ENCODE measurements at regions not wholly inside any gene's neighbourhood (a gene's known extent, or its start where the extent isn't known, plus 50 kb on each side); places are given as distances from the start of the nearest gene placed in this dataset.

DNA sequence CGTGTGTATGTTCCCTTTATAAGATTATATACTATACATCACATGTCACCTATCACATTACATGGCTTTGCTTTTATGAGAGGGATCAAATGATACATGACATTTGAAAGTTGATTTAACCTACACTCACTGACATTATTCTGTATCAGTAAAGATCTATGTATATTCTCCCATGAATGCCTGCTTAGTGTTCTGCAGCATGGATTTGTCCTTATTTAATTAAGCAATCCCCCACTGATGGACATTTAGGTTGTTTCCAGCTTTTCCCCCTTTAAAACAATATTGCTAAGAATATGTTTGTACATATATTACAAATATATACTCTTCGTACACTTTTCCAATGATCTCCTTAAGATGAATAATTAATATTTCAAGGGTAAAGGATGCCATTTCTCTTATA, 297.4 kb downstream of the TFAP2C start:
- no peak for DNase-seq
- in situ Hi-C loops (cut with HindIII; ENCODE audit: low pct_ligation_motif_present, low pct_unique_long_range_greater_than_20kb, low sequenced_read_pairs): no loop called here

DNA sequence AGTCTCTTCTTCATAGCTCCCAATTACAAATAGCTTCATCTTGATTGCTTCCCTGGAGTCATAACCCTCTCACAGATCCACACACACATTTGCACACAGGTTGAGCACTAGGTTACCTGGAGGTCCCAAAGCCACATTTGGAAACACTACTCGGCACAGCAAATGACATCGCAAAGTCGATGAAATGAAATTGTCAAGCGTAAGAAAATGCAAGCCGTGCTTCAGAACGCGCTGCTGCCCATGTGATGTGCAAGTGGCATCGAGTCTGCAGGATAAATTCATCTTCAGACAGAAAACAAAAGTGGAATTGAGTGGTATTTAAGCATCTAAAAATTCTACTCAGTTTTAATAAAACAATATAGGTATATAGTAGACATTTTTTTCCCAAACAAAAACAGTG, 298.0 kb downstream of the TFAP2C start:
- DNase-seq: no peak
- in situ Hi-C loops (cut with HindIII; ENCODE audit: low pct_ligation_motif_present, low pct_unique_long_range_greater_than_20kb, low sequenced_read_pairs): no loop called here

DNA sequence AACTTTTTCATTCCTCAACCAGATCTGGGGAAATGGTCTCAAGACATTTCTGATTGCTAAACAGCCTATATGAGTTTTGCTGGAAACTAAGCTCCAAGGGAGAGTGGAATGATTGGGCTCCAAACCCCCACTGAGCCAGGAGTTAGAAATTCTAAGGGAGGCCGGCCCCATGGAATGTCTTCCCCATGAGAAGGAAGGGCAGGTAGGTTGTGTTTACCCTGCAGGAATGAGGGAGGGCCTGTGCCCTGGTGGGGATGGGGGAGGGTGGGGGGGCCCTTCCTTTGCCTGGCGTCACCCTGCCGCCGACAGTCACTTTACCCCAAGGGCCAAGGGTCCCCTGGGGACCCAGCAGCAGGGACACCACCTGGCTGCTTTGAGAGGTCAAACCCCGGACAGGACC, 298.9 kb downstream of the TFAP2C start:
- in situ Hi-C loops (cut with HindIII; ENCODE audit: low pct_ligation_motif_present, low pct_unique_long_range_greater_than_20kb, low sequenced_read_pairs): no loop called here

GRCh38 chr20:56929606-56930005, 300.5 kb downstream of the TFAP2C start:
- DNase-seq: no peak
- in situ Hi-C loops (cut with HindIII; ENCODE audit: low pct_ligation_motif_present, low pct_unique_long_range_greater_than_20kb, low sequenced_read_pairs): no loop called here

More for the DNA sequence above, 298.9 kb downstream of the TFAP2C start:
- no peak for DNase-seq

- no peak for DNase-seq
- in situ Hi-C loops (cut with HindIII; ENCODE audit: low pct_ligation_motif_present, low pct_unique_long_range_greater_than_20kb, low sequenced_read_pairs): no loop called here
Measured at GRCh38 chr20:56930876-56931275, 301.8 kb downstream of the TFAP2C start.

- in situ Hi-C loops (cut with HindIII; ENCODE audit: low pct_ligation_motif_present, low pct_unique_long_range_greater_than_20kb, low sequenced_read_pairs): no loop called here
- no peak for DNase-seq
Measured at GRCh38 chr20:56932575-56933330, 303.6 kb downstream of the TFAP2C start.

DNA sequence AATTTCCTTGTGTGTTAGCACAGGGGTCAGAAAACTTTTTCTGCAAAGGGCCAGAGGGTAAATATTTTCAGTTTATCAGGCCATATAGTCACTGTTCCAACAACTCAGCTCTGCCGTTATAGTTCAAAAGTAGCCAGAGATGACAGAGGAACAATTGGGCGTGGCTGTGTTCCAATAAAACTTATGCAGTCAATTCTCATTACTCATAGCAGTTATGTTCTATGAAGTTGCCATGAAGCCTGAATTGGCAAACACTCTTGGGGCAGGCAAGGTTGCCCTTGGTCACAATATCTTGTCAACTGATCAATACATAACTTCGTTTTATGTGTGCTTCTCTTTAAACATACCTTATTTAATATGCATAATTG, 304.2 kb downstream of the TFAP2C start:
- no peak for DNase-seq
- in situ Hi-C loops (cut with HindIII; ENCODE audit: low pct_ligation_motif_present, low pct_unique_long_range_greater_than_20kb, low sequenced_read_pairs): no loop called here

DNA sequence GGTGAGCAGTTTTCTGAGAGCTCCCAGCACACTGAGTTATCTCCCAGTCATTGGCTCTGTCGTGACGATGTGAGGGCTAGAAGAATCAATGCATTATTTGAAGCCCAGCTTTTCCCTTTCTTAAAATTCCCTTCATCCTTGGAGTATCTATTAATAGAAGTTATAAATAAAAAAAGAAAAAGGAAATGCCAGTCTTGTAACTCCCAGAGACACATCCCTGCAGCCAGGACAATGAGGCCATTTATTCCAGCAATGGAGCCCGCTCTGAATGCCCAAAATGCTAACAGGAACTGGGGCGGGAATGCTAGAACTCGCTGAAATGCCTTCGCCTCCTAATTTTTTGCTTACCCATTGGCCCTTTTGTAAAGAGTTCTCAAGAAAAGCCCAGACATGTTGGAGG, 305.8 kb downstream of the TFAP2C start:
- DNase-seq: no peak
- in situ Hi-C loops (cut with HindIII; ENCODE audit: low pct_ligation_motif_present, low pct_unique_long_range_greater_than_20kb, low sequenced_read_pairs): no loop called here

GRCh38 chr20:56940466-56940865, 311.4 kb downstream of the TFAP2C start:
- in situ Hi-C loops (cut with HindIII; ENCODE audit: low pct_ligation_motif_present, low pct_unique_long_range_greater_than_20kb, low sequenced_read_pairs): no loop called here
- DNase-seq: no peak

DNA sequence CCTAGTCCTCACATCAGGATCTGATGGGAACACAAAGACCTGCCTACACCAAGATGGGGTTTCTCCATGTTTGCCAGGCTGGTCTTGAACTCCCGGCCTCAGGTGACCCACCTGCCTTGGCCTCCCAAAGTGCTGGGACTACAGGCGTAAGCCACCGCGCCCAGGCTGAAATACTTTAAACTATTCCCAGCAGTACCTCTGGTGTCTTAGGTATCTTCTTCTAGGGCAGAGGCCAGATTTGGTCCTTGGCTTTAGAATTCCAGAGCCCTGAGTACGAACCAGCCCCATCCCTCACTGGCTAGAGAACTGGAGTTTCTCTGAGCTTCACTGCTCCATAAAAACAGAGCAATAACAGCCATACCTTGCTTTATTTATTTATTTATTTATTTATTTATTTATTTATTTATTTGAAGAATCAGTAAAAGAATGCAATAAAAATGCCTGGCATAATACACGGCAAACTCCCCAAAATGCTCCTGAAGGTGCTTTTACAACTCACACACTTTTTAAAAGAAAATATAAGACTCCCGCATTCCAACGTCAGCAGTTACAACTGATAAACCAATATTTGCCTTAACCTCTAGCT, 312.1 kb downstream of the TFAP2C start:
- in situ Hi-C loops (cut with HindIII; ENCODE audit: low pct_ligation_motif_present, low pct_unique_long_range_greater_than_20kb, low sequenced_read_pairs): no loop called here
- DNase-seq: no peak

GRCh38 chr20:56943946-56944945, 315.1 kb downstream of the TFAP2C start:
- DNase-seq: no peak
- in situ Hi-C loops (cut with HindIII; ENCODE audit: low pct_ligation_motif_present, low pct_unique_long_range_greater_than_20kb, low sequenced_read_pairs): no loop called here

DNA sequence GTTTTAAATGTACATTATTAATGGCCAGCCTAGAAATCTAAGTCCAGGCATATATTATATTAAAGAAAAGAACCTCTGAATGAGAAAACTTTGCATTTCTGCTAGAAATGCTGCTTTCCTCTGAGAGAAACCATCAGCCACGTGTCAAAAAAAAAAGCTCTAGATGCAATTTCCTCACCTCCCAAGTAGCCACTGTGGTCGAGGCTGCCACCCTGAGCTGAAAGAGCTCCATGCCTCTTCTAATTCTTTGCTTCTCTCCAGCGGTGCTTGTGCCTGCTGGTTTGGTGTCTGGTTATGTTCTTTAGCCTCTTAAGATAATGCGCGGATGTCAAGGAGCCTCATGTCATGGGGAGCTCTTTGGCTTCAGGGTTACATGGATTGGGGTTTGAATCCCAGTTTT, 316.0 kb downstream of the TFAP2C start:
- no peak for DNase-seq
- in situ Hi-C loops (cut with HindIII; ENCODE audit: low pct_ligation_motif_present, low pct_unique_long_range_greater_than_20kb, low sequenced_read_pairs): no loop called here

DNA sequence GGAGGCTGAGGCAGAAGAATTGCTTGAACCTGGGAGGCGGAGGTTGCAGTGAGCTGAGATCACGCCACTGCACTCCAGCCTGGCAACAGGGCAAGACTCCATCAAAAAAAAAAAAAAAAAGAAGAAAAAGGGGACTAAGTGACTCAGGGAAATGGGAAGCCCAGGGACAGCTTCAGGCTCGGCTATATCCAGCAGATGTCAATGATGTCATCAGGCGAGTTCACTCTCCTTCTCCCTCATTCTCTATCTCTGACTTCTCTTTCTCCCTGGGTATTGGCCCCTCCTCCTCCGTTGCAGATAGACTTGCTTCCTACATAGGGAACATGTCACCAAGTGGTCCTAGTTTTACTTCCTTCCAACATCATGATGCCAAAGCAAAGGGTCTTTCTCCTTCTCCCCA, 316.8 kb downstream of the TFAP2C start:
- in situ Hi-C loops (cut with HindIII; ENCODE audit: low pct_ligation_motif_present, low pct_unique_long_range_greater_than_20kb, low sequenced_read_pairs): no loop called here
- DNase-seq: no peak

DNA sequence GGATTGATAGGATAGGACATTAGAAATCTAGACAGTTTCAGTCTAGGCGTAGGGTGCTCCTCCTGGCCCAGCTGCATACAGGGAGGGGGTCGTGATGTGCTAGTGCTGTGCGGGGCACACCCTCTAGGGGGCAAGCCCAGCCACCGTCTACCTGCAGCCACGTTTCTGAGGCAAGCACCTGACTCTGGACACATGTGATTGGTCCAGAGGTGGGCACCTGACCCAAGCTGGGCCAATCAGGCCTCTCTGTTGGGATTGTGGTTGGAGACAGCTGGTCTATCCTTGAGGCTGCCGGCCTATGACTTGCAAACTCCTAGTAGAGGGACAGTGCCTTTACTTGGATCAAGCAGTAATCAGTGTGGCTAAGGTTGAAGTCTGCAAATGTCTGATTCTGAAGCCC, 317.1 kb downstream of the BMP7 start:
- in situ Hi-C loops (cut with HindIII; ENCODE audit: low pct_ligation_motif_present, low pct_unique_long_range_greater_than_20kb, low sequenced_read_pairs): no loop called here
- no peak for DNase-seq

GRCh38 chr20:56952258-56953047, 314.0 kb downstream of the BMP7 start:
- in situ Hi-C loops (cut with HindIII; ENCODE audit: low pct_ligation_motif_present, low pct_unique_long_range_greater_than_20kb, low sequenced_read_pairs): no loop called here
- DNase-seq: no peak

DNA sequence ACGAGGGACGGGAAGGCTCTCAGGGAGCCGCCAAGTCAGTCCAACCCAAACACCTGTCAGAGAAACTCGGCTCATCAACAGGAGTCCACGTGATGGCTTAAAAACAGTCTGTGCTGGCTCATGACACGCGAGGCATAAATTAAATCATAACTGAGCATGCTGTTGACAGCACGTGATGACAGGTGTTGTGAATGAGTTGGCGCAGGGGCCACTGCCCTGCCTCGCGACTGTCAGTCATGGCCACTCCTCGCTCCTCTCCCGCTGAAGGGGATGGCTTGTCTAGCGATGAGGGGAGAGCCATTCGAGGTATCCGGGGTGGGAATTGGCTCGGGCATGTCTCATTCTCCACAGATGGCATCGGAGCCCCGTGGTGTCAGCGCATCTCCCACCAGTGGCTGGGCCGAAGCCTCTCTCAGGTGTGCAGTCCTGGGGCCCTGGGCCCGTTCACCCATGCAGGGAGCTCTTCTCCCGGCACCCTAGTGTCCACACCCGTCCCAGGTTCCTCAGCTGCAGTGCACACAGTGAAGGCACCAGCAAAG, 313.3 kb downstream of the BMP7 start:
- in situ Hi-C loops (cut with HindIII; ENCODE audit: low pct_ligation_motif_present, low pct_unique_long_range_greater_than_20kb, low sequenced_read_pairs): no loop called here
- no peak for DNase-seq

GRCh38 chr20:56954797-56955196, 311.6 kb downstream of the BMP7 start:
- DNase-seq: no peak

GRCh38 chr20:56955680-56956079, 310.8 kb downstream of the BMP7 start:
- no peak for DNase-seq
- in situ Hi-C loops (cut with HindIII; ENCODE audit: low pct_ligation_motif_present, low pct_unique_long_range_greater_than_20kb, low sequenced_read_pairs): no loop called here

More at GRCh38 chr20:56954797-56955196, 311.6 kb downstream of the BMP7 start:
- in situ Hi-C loops (cut with HindIII; ENCODE audit: low pct_ligation_motif_present, low pct_unique_long_range_greater_than_20kb, low sequenced_read_pairs): no loop called here
